ENCODE measurements at regions not wholly inside any gene's neighbourhood (a gene's known extent, or its start where the extent isn't known, plus 50 kb on each side); places are given as distances from the start of the nearest gene placed in this dataset.

GRCh38 chr1:80099713-80100112, 1093.2 kb upstream of the ADGRL4 start:
- no peak for ATAC-seq

- no peak for ATAC-seq
These were observed 1078.5 kb upstream of the ADGRL4 start for GRCh38 chr1:80085067-80085466.

- ATAC-seq = no peak
These were observed 1077.4 kb upstream of the ADGRL4 start for GRCh38 chr1:80083892-80084291.

- ATAC-seq = no peak
These were observed 1069.9 kb upstream of the ADGRL4 start for GRCh38 chr1:80076469-80076868.

GRCh38 chr1:80075351-80075750, 1068.8 kb upstream of the ADGRL4 start:
- no peak for ATAC-seq

- ATAC-seq = no peak
These were observed 1066.0 kb upstream of the ADGRL4 start for GRCh38 chr1:80072563-80072962.

GRCh38 chr1:80066060-80066459, 1059.5 kb upstream of the ADGRL4 start:
- ATAC-seq = no peak

GRCh38 chr1:80064524-80064923, 1058.0 kb upstream of the ADGRL4 start:
- no peak for ATAC-seq

- no peak for ATAC-seq
These were observed 1053.4 kb upstream of the ADGRL4 start for GRCh38 chr1:80059940-80060339.

- ATAC-seq = no peak
These were observed 1049.6 kb upstream of the ADGRL4 start for GRCh38 chr1:80056179-80056578.

- ATAC-seq = no peak
These were observed 1047.6 kb upstream of the ADGRL4 start for GRCh38 chr1:80054129-80054528.

GRCh38 chr1:80053613-80054012, 1047.1 kb upstream of the ADGRL4 start:
- no peak for ATAC-seq

- ATAC-seq = no peak
These were observed 1044.0 kb upstream of the ADGRL4 start for GRCh38 chr1:80050523-80050922.

GRCh38 chr1:80050085-80050484, 1043.6 kb upstream of the ADGRL4 start:
- no peak for ATAC-seq

GRCh38 chr1:80048716-80049115, 1042.2 kb upstream of the ADGRL4 start:
- no peak for ATAC-seq

GRCh38 chr1:80047791-80048190, 1041.3 kb upstream of the ADGRL4 start:
- ATAC-seq = no peak

GRCh38 chr1:80044662-80045061, 1038.1 kb upstream of the ADGRL4 start:
- no peak for ATAC-seq

- no peak for ATAC-seq
These were observed 1030.3 kb upstream of the ADGRL4 start for GRCh38 chr1:80036690-80037432.

- no peak for ATAC-seq
These were observed 1016.8 kb upstream of the ADGRL4 start for GRCh38 chr1:80023358-80023757.

- ATAC-seq = no peak
These were observed 1015.4 kb upstream of the ADGRL4 start for GRCh38 chr1:80021891-80022290.

- ATAC-seq = no peak
These were observed 1011.8 kb upstream of the ADGRL4 start for GRCh38 chr1:80018348-80018747.

GRCh38 chr1:80008934-80009333, 1002.4 kb upstream of the ADGRL4 start:
- no peak for ATAC-seq

- no peak for ATAC-seq
These were observed 996.7 kb upstream of the ADGRL4 start for GRCh38 chr1:80003250-80003649.

GRCh38 chr1:79988401-79988800, 981.9 kb upstream of the ADGRL4 start:
- no peak for ATAC-seq

GRCh38 chr1:79982211-79982610, 975.7 kb upstream of the ADGRL4 start:
- no peak for ATAC-seq
